RPMI8226 (cell line): ENCODE measurements at regions not wholly inside any gene's neighbourhood (a gene's known extent, or its start where the extent isn't known, plus 50 kb on each side); places are given as distances from the start of the nearest gene placed in this dataset.

Experiments used
- DNase-seq: peaks from one replicate; pipeline ENCODE4 v3.0.0-alpha.2; 2015

- no peak for DNase-seq
These were observed 1007.0 kb upstream of the ACVR2A start for GRCh38 chr2:146837857-146838256.

- DNase-seq = no peak
These were observed 1018.4 kb upstream of the ACVR2A start for GRCh38 chr2:146826388-146826787.

GRCh38 chr2:146821836-146822316 lies 1023.0 kb upstream of the ACVR2A start:
- DNase-seq = no peak

- DNase-seq = no peak
These were observed 1024.2 kb upstream of the ACVR2A start for GRCh38 chr2:146820672-146821071.

GRCh38 chr2:146818122-146818521 lies 1026.7 kb upstream of the ACVR2A start:
- no peak for DNase-seq

GRCh38 chr2:146817613-146818012 lies 1027.2 kb upstream of the ACVR2A start:
- DNase-seq = no peak

- DNase-seq = no peak
These were observed 1029.9 kb upstream of the ACVR2A start for GRCh38 chr2:146814971-146815370.

- peak; percentile 4 for DNase-seq
These were observed 1037.2 kb upstream of the ACVR2A start for GRCh38 chr2:146807568-146808168.

GRCh38 chr2:146806364-146807005 lies 1038.3 kb upstream of the ACVR2A start:
- DNase-seq = no peak

GRCh38 chr2:146804288-146804687 lies 1040.5 kb upstream of the ACVR2A start:
- DNase-seq = no peak

GRCh38 chr2:146801886-146802285 lies 1042.9 kb upstream of the ACVR2A start:
- DNase-seq = no peak

- no peak for DNase-seq
These were observed 1058.4 kb upstream of the ACVR2A start for GRCh38 chr2:146786396-146786795.

GRCh38 chr2:146785101-146785500 lies 1059.7 kb upstream of the ACVR2A start:
- no peak for DNase-seq

GRCh38 chr2:146784602-146785001 lies 1060.2 kb upstream of the ACVR2A start:
- DNase-seq = no peak

- DNase-seq = no peak
These were observed 1067.6 kb upstream of the ACVR2A start for GRCh38 chr2:146777181-146777580.

- DNase-seq = no peak
These were observed 1068.2 kb upstream of the ACVR2A start for GRCh38 chr2:146776596-146776995.

- no peak for DNase-seq
These were observed 1073.3 kb upstream of the ACVR2A start for GRCh38 chr2:146771531-146771930.

GRCh38 chr2:146764301-146764700 lies 1080.5 kb upstream of the ACVR2A start:
- DNase-seq = no peak

- DNase-seq = no peak
These were observed 1082.0 kb upstream of the ACVR2A start for GRCh38 chr2:146762786-146763185.

GRCh38 chr2:146754606-146755005 lies 1090.2 kb upstream of the ACVR2A start:
- no peak for DNase-seq

GRCh38 chr2:146748046-146748445 lies 1096.8 kb upstream of the ACVR2A start:
- no peak for DNase-seq

- DNase-seq = no peak
These were observed 1103.6 kb upstream of the ACVR2A start for GRCh38 chr2:146741260-146741659.

GRCh38 chr2:146734821-146735190 lies 1110.0 kb upstream of the ACVR2A start:
- no peak for DNase-seq

GRCh38 chr2:146734042-146734820 lies 1110.6 kb upstream of the ACVR2A start:
- peak; percentile 14 for DNase-seq
